Retinal pigment epithelial cell (primary cell): ENCODE measurements at regions not wholly inside any gene's neighbourhood (a gene's known extent, or its start where the extent isn't known, plus 50 kb on each side); places are given as distances from the start of the nearest gene placed in this dataset.

Experiments
- DNase-seq: peaks from one replicate; pipeline ENCODE4 v3.0.0-alpha.2; 2010; ENCODE audit warnings: low read depth
- H3K4me3 ChIP-seq: 2 replicates; pipeline ENCODE4 v1.5.1; 2011; ENCODE audit warnings: mild to moderate bottlenecking, low read length, control low read depth, moderate library complexity
- CTCF ChIP-seq: conservative IDR thresholded peaks from 2 replicates; pipeline ENCODE4 v1.5.1; 2011; ENCODE audit warnings: low read depth, low read length, control low read depth, inconsistent platforms

DNA sequence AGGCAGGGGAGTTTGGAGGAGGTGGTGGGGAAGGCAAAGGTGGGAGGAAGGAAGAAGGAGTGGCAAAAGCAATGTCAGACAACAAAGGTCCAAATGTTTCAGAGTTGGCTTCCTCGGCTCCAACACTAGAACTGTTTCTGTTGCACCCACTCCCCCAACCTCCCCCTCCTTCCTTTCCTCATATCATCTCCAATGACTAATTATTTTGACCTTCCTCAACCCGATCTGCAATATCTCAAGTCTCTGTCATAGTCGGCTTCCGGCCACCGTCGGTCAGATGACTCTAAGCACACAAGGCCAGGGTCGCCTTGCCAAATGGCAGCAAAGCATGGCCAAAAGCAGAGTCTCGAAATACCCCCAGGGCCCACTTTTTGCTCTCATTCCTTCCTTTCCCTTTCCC, 637.0 kb upstream of the TBX3 start:
- no peak for TF ChIP-seq CTCF
- DNase-seq = no peak
- no peak overlapping the region for H3K4me3 ChIP-seq

DNA sequence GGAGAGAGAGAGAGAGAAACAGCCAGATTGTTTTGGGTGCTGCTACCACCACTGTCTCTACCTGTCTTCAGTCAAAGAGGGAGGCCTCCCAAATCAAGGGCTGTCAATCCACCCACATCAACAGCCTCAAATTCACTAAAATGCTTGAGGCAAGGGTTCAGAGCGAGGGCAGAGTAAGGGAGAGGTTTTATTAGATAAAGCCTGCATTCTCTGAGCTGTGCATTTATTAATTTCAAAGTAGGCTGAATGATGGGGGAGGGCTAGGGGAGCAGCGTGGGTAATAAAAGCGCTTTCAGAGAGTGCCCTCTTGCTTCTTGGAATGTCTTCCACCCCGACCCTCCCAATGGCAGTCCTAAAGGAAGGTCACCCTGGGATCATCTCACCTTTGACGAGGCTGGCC, 636.5 kb upstream of the TBX3 start:
- H3K4me3 ChIP-seq = no peak overlapping the region
- DNase-seq = no peak
- TF ChIP-seq CTCF = no peak

GRCh38 chr12:115319446-115320040, 635.6 kb upstream of the TBX3 start:
- no peak for TF ChIP-seq CTCF
- no peak for DNase-seq
- no peak overlapping the region for H3K4me3 ChIP-seq

DNA sequence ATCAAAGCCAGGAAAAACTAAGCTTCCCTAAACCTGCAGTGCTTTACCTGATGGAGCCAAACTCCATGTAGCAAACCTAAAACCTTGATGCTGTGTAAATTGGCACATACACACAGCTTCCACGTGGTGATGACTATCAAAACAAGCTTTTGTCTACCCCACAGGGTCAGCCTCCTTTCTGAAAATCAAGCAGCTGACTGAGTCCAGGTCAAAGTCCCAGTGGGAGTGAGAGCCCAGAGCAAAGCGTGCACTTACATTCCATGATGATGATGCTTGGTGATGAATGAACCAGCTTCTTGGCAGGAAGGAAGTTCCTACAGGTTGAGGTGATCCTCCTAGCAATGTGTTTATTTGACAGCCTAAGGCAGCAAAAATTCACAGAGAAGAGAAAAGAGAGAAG, 630.0 kb upstream of the TBX3 start:
- no peak overlapping the region for H3K4me3 ChIP-seq
- no peak for DNase-seq
- no peak for TF ChIP-seq CTCF

GRCh38 chr12:115312901-115313300, 628.9 kb upstream of the TBX3 start:
- no peak for TF ChIP-seq CTCF
- H3K4me3 ChIP-seq = no peak overlapping the region
- DNase-seq = no peak

DNA sequence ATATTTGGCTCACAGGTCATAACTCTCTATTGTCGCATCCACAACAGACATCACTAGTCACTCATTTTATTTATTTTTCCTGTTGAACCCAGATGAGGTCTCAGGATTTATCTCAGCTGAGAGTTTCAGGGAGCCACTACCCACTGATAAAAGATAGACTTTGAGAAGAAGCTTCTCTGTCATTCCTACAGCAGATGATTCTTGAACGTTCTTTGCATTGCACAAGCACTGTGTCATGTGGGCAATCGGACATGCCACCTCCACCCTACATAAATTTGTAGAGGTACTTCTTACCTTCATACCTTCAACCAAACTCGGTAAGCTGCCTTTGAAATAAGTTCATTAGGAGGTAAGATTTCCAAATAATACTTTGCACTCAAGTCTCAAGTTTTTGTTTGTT, 627.9 kb upstream of the TBX3 start:
- DNase-seq = no peak
- no peak for TF ChIP-seq CTCF

DNA sequence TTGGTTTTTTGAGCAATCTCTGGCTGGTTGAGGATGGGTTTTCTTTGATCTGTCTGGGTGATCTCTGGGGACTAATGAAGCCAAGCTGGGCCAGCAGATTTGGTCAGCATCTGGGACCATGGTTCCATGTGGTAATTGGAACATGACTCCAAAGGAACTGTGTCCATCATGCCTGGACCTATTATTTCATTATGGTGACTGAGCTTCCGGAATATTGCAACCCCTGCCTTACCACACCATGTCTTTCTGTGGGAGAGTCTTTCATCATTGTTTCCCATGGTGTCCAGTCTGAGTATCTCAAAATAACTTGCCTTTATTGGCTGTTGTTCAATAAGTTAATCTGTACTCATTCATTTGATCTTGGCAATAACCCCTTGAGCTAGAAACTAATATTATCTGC, 624.9 kb upstream of the TBX3 start:
- TF ChIP-seq CTCF = no peak
- DNase-seq = no peak

More for the DNA sequence above, 627.9 kb upstream of the TBX3 start:
- H3K4me3 ChIP-seq = no peak overlapping the region

More for the DNA sequence above, 624.9 kb upstream of the TBX3 start:
- no peak overlapping the region for H3K4me3 ChIP-seq
